Gastrocnemius medialis (tissue), 4 donors: ENCODE measurements at regions not wholly inside any gene's neighbourhood (a gene's known extent, or its start where the extent isn't known, plus 50 kb on each side); places are given as distances from the start of the nearest gene placed in this dataset.

Experiments used
- POLR2A ChIP-seq, 2 donors: fragments of 450-650 bp; IDR thresholded peaks; one replicate each; pipeline ENCODE4 v1.6.1; 2017; ENCODE audit warnings: antibody characterized with exemption in 2 of 2, mild to moderate bottlenecking in 2 of 2, moderate library complexity in 2 of 2
- TF ChIP-seq, protein P1 (sequence below), 5 experiments: fragments of 450-650 bp in 3 of 5; fragments of 200-600 bp in 2 of 5; sonication (generic) in 2 of 5; IDR thresholded peaks in 4 of 5; conservative IDR thresholded peaks in 1 of 5; 1 replicate in 4 of 5; 2 replicates in 1 of 5; pipeline ENCODE4 v1.5.1; 2016 to 2019; ENCODE audit warnings: antibody characterized with exemption in 5 of 5, mild to moderate bottlenecking in 3 of 5, moderate library complexity in 3 of 5

DNA sequence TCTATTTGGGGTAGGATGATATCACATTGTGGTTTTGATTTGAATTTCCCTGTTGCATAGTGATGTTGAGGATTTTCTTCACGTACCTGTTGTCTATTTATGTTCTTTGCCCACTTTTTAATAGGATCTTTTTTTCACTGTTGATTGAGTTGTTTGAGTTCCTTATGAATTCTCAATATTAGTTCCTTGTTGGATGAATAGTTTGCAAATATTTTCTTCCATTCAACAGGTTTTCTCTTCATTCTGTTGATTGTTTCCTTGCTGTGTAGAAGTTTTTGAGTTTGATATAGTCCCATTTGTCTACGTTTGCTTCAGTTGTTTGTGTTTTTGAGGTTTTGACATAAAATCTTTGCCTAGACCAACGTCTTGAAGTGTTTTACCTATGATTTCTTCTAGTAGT, 369.5 kb upstream of the CAMK1G start:
- TF ChIP-seq, protein P1, sequence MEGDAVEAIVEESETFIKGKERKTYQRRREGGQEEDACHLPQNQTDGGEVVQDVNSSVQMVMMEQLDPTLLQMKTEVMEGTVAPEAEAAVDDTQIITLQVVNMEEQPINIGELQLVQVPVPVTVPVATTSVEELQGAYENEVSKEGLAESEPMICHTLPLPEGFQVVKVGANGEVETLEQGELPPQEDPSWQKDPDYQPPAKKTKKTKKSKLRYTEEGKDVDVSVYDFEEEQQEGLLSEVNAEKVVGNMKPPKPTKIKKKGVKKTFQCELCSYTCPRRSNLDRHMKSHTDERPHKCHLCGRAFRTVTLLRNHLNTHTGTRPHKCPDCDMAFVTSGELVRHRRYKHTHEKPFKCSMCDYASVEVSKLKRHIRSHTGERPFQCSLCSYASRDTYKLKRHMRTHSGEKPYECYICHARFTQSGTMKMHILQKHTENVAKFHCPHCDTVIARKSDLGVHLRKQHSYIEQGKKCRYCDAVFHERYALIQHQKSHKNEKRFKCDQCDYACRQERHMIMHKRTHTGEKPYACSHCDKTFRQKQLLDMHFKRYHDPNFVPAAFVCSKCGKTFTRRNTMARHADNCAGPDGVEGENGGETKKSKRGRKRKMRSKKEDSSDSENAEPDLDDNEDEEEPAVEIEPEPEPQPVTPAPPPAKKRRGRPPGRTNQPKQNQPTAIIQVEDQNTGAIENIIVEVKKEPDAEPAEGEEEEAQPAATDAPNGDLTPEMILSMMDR (IDR thresholded peaks at IDR 0.05 in 4 of 5, conservative IDR thresholded peaks at IDR 0.05 in 1 of 5), result no peak
- no peak for TF ChIP-seq POLR2A (IDR thresholded peaks at IDR 0.05)
